HG02852 (cell line): ENCODE measurements at regions not wholly inside any gene's neighbourhood (a gene's known extent, or its start where the extent isn't known, plus 50 kb on each side); places are given as distances from the start of the nearest gene placed in this dataset.
"Not testable (repeated sequence)": the region's sequence is repeated elsewhere in the genome, so short reads cannot be mapped to it uniquely, and the experiment has no call there.

Source experiments
- ATAC-seq: cut with Tn5 transposase; IDR thresholded peaks from one replicate; pipeline ENCODE4 v1.9.1; 2021; ENCODE audit warnings: mild to moderate bottlenecking, moderate library complexity; ENCODE audit not compliant: unreplicated experiment

- no peak for ATAC-seq
These were observed 811.5 kb upstream of the FRG1 start for GRCh38 chr4:189129044-189129694.

GRCh38 chr4:189131118-189131517 is 809.6 kb upstream of the FRG1 start:
- ATAC-seq = no peak

GRCh38 chr4:189136462-189136861 is 804.2 kb upstream of the FRG1 start:
- ATAC-seq = no peak

- ATAC-seq = no peak
These were observed 797.3 kb upstream of the FRG1 start for GRCh38 chr4:189143263-189143952.

GRCh38 chr4:189147005-189147929 is 793.4 kb upstream of the FRG1 start:
- no peak for ATAC-seq

- not testable (repeated sequence) for ATAC-seq
These were observed 785.6 kb upstream of the FRG1 start for GRCh38 chr4:189155083-189155482.

- no peak for ATAC-seq
These were observed 778.4 kb upstream of the FRG1 start for GRCh38 chr4:189162073-189162789.

GRCh38 chr4:189162888-189163287 is 777.8 kb upstream of the FRG1 start:
- no peak for ATAC-seq

GRCh38 chr4:189176002-189176401 is 764.7 kb upstream of the FRG1 start:
- no peak for ATAC-seq

- ATAC-seq = no peak
These were observed 763.5 kb upstream of the FRG1 start for GRCh38 chr4:189177130-189177529.

GRCh38 chr4:189178125-189178746 is 762.4 kb upstream of the FRG1 start:
- ATAC-seq = no peak

- ATAC-seq = no peak
These were observed 754.8 kb upstream of the FRG1 start for GRCh38 chr4:189185810-189186432.

GRCh38 chr4:189187531-189188052 is 753.1 kb upstream of the FRG1 start:
- ATAC-seq = no peak

GRCh38 chr4:189198624-189199023 is 742.0 kb upstream of the FRG1 start:
- no peak for ATAC-seq

GRCh38 chr4:189200353-189200752 is 740.3 kb upstream of the FRG1 start:
- ATAC-seq = no peak

GRCh38 chr4:189202182-189202868 is 738.3 kb upstream of the FRG1 start:
- ATAC-seq = peak; percentile 66

GRCh38 chr4:189202869-189203271 is 737.8 kb upstream of the FRG1 start:
- ATAC-seq = no peak

- ATAC-seq = no peak
These were observed 736.1 kb upstream of the FRG1 start for GRCh38 chr4:189204616-189205015.

GRCh38 chr4:189206953-189207352 is 733.7 kb upstream of the FRG1 start:
- no peak for ATAC-seq
